Thoracic aorta (tissue), 2 donors: ENCODE measurements at regions not wholly inside any gene's neighbourhood (a gene's known extent, or its start where the extent isn't known, plus 50 kb on each side); places are given as distances from the start of the nearest gene placed in this dataset.

Experiments used
- ATAC-seq: fragments of 150-250 bp; one replicate; pipeline ENCODE4 v1.8.0; 2017; ENCODE audit warnings: low read depth; ENCODE audit not compliant: insufficient number of reproducible peaks, low FRiP score
- DNase-seq: peaks from one replicate; pipeline ENCODE4 v3.0.0-alpha.2; 2020; ENCODE audit warnings: low spot score
- H3K27ac ChIP-seq, 2 donors: fragments of 200-600 bp; sonication (generic); 1 replicate in 1 of 2; 2 replicates in 1 of 2; pipeline ENCODE4 v1.5.1; 2016; ENCODE audit warnings: mild to moderate bottlenecking in 2 of 2, moderate library complexity in 2 of 2
- H3K27me3 ChIP-seq: fragments of 200-600 bp; sonication (generic); replicated peaks from 2 replicates; pipeline ENCODE4 v1.6.0; 2016; ENCODE audit warnings: mild to moderate bottlenecking; ENCODE audit not compliant: insufficient read depth
- H3K36me3 ChIP-seq: fragments of 200-600 bp; sonication (generic); one replicate; pipeline ENCODE4 v1.5.1; 2016
- H3K4me1 ChIP-seq, 2 donors: fragments of 200-600 bp; sonication (generic); 1 replicate in 1 of 2; 2 replicates in 1 of 2; pipeline versions ENCODE4 v1.5.1 to v1.6.0; 2016; ENCODE audit warnings: low read depth in 2 of 2, mild to moderate bottlenecking in 1 of 2; ENCODE audit not compliant: control insufficient read depth in 1 of 2
- H3K4me3 ChIP-seq: fragments of 200-600 bp; sonication (generic); 2 replicates; pipeline ENCODE4 v1.5.1; 2016; ENCODE audit warnings: mild to moderate bottlenecking
- H3K9me3 ChIP-seq: fragments of 200-600 bp; sonication (generic); 2 replicates; pipeline ENCODE4 v1.5.1; 2016
- TF ChIP-seq, protein P1 (sequence below): fragments of 200-600 bp; sonication (generic); IDR thresholded peaks from one replicate; pipeline ENCODE4 v1.5.1; 2019; ENCODE audit warnings: antibody characterized with exemption

GRCh38 chrX:5425119-5425518 lies 803.5 kb downstream of the NLGN4X start:
- TF ChIP-seq, protein P1, sequence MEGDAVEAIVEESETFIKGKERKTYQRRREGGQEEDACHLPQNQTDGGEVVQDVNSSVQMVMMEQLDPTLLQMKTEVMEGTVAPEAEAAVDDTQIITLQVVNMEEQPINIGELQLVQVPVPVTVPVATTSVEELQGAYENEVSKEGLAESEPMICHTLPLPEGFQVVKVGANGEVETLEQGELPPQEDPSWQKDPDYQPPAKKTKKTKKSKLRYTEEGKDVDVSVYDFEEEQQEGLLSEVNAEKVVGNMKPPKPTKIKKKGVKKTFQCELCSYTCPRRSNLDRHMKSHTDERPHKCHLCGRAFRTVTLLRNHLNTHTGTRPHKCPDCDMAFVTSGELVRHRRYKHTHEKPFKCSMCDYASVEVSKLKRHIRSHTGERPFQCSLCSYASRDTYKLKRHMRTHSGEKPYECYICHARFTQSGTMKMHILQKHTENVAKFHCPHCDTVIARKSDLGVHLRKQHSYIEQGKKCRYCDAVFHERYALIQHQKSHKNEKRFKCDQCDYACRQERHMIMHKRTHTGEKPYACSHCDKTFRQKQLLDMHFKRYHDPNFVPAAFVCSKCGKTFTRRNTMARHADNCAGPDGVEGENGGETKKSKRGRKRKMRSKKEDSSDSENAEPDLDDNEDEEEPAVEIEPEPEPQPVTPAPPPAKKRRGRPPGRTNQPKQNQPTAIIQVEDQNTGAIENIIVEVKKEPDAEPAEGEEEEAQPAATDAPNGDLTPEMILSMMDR: no peak
- Histone ChIP-seq H3K9me3 (no peaks in the 10 kb centered on the region), H3K27ac (no peak overlapping the region), H3K27me3 (no peaks in the 10 kb centered on the region), H3K4me3 (no peak overlapping the region), H3K4me1 (no peaks in the 10 kb centered on the region), H3K36me3 (no peaks in the 10 kb centered on the region)
- no peak for DNase-seq
- ATAC-seq: no peak

GRCh38 chrX:5417381-5417780 lies 811.3 kb downstream of the NLGN4X start:
- H3K27ac ChIP-seq: no peak overlapping the region
- no peak overlapping the region for H3K4me3 ChIP-seq
- H3K36me3 ChIP-seq: no peaks in the 10 kb centered on the region
- no peak for DNase-seq
- TF ChIP-seq, protein P1: no peak
- no peaks in the 10 kb centered on the region for H3K4me1 ChIP-seq
- no peak for ATAC-seq
- no peaks in the 10 kb centered on the region for H3K9me3 ChIP-seq
- no peaks in the 10 kb centered on the region for H3K27me3 ChIP-seq

GRCh38 chrX:5415738-5416137 lies 812.9 kb downstream of the NLGN4X start:
- no peak for DNase-seq
- H3K9me3 ChIP-seq: no peaks in the 10 kb centered on the region
- H3K4me3 ChIP-seq: no peak overlapping the region
- ATAC-seq: no peak
- H3K27me3 ChIP-seq: no peaks in the 10 kb centered on the region
- TF ChIP-seq, protein P1: no peak
- H3K4me1 ChIP-seq: no peaks in the 10 kb centered on the region
- H3K27ac ChIP-seq: no peak overlapping the region
- no peaks in the 10 kb centered on the region for H3K36me3 ChIP-seq

DNA sequence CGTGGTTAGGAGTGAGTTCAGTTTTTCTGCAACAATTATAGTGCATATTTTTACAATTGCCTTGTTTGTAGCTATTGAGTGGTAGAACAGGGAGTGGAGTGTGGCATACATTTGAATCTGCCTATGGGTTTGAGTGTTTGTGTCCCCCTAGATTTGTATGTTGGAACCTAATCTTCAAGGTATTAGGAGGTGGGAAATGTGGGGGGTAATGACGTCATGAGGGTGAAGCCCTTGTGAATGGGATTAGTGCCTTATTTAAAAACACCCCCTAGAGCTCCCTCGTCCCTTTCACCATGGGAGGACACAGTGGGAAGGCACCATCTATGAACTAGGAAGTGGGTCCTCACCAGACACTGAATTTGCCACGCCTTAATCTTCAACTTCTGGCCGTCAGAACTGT lies 819.6 kb downstream of the NLGN4X start:
- Histone ChIP-seq H3K36me3 (no peaks in the 10 kb centered on the region), H3K27ac (no peak overlapping the region), H3K4me1 (no peaks in the 10 kb centered on the region), H3K27me3 (no peaks in the 10 kb centered on the region), H3K9me3 (no peaks in the 10 kb centered on the region), H3K4me3 (no peak overlapping the region)
- TF ChIP-seq, protein P1: no peak
- ATAC-seq (no peak), DNase-seq (no peak)

DNA sequence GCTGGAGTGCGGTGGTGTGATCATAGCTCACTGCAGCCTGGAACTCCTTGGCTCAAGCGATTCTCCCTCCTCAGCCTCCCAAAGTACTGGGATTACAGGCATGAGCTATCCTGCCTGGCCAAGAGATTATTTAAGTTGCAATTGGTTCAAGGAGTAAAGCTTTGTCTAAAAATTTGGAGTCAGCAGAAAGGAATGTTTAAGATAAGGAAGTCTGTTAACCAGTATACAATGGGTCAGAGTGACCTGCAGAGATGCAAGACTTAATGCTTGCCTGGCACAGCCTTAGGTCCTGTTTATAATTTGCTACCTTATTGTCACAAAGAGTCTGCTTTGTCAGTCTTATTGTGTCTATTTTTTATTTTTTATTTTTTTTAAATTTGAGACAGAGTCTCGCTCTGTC lies 826.2 kb downstream of the NLGN4X start:
- DNase-seq: no peak
- no peak for ATAC-seq
- no peaks in the 10 kb centered on the region for H3K4me1 ChIP-seq
- no peak overlapping the region for H3K4me3 ChIP-seq
- H3K36me3 ChIP-seq: no peaks in the 10 kb centered on the region
- H3K27ac ChIP-seq: no peak overlapping the region
- TF ChIP-seq, protein P1: no peak
- H3K9me3 ChIP-seq: no peaks in the 10 kb centered on the region
- no peaks in the 10 kb centered on the region for H3K27me3 ChIP-seq
